ENCODE measurements at regions not wholly inside any gene's neighbourhood (a gene's known extent, or its start where the extent isn't known, plus 50 kb on each side); places are given as distances from the start of the nearest gene placed in this dataset.

DNA sequence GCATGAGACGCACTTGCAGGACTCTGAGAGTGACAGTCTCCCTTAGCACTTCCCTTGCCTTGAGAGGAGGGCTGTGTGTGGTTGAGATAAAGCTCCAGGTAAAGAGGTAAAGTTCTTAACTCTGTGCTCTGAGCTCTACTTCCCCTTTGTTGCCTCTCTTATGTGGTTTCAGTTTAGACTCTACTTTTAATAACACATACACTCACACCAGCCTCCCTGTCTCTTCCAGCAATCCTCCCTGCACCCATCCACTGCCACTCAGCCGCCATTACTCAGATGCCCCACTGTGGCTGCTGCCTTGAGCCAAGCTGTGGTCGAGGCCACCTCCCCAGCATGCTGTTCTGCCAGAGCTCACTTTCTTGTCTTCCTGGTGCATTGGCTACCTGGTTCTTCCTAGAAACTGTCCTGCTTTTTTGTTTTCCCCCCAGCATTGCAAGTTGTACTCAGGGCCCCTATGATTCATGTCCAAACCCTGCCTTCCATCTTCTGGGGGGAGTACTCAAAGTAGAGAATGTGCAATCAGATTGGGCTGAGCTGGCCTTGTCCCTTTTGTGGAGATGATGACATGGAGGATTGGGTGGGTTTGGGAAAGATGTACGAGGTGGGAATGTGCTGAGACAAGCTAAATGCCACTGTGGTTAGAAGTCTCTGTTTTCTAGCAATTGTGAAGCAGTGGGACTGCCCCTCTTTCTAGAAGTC is 115.5 kb upstream of the PARP11 start:
- DNase-seq = peak; percentile 14 to 32

DNA sequence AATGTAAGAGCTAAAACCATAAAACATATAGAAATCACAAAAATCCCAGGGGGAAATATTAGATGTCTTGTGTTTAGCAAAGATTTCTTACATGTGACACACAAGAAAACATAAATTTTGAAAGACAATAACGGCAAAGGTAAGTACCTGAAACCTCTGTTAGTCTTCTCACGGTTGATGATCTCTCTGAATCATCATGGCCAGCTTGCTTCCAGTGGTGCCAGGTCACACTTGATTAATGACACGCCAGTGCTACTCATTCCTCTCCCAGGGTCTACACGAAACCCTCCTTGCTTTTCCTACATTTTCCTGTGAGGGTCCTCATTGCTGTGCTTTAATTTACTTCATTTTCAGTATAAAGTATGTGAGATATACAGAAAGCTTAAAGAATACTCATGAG is 114.4 kb upstream of the PARP11 start:
- DNase-seq = no peak

DNA sequence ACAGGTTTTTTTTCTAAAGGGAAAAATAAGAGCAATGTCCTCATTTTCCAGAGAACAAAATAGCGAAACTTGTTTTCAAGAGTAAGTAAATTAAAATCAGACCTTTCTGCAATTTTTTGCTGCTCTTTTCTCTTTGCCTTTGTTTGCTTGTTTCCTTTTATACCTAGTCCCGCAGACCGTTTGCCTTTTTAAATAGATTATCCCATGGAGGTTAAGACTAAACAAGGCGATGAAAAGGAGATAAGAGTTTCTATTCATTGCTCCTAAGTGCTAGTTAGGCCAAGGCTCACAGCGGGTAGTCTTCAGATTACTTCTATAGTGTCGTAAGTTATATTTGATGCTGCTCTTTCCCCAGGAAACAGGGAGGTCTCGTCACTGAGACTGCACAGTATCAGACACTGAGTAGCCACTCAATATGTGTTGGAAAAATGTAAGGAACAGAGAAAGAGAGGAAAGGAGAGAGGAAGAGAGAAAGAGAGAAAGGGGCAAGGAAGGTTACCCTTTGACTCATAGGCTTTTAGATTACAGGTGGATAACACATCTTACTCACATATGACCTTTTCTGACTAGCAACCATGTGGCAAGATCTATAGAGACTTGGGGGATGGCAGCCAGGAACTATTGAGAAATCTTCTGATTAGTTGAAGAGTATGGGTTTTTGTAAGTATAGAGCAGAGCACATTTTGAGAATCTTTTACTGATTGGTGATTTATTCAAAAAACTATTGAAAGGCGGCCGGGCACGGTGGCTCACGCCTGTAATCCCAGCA is 107.5 kb upstream of the PARP11 start:
- DNase-seq = no peak

DNA sequence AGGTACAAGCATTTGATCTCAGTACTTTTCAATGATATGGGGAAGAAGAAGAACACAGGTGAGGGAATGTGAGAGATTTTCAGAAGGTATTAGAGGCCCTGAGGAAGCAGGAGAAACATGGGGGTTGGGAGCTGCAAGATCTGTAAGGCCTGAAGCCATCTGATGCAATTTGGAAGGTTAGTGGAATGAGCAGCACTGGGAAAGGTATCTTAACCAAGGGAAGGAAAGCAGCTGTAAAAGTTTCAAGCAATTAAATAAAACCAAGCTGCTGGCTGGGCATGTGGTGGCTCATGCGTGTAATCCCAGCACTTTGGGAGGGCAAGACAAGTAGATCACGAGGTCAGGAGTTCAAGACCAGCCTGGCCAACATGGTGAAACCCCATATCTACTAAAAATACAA is 104.4 kb upstream of the PARP11 start:
- DNase-seq = no peak

DNA sequence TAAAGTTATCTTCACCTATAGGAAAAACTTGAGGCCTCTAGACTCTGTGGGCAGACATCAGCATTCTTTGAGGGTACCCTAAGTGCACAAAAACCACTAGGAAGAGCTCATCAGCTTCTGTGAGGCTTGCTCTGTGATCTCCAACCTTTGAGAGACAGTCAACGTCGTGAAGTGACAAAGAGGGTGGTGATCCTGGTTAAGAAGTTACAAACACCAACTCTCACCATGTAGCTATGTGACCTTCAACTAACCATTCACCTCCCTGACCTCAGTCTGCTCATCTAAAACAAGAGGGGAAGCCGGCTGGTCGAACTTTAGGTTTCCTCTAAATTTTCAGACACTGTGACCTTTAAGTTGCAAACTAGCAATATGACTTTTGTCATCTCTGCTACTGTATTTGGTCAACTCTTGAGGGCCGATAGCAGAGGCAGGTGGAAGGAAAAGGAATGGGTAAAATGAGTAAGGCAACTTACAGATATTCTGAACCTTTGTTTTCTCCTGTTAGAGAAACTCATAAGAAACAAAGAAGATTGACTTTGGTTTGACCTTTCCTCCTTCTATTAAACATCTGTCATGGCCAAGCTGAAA is 103.2 kb upstream of the PARP11 start:
- DNase-seq = no peak

DNA sequence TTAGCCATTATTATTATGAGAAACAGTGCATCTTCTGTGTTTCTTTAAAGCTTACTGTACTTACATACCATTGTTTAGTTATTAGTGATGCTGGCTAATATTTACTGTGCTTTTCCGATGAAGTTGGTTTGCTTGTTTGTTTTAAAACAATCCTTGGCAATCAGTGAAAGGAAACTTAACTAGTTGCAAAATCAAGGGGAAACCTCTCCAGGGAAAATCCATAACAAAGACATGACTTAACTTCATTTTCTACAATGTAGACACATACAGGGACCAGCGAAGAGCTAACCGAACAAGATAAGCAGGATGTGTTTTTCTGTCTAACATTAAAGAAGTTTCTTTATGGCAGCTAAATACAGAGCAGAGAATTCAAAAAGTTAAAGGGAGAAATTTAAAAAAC is 102.5 kb upstream of the PARP11 start:
- no peak for DNase-seq

DNA sequence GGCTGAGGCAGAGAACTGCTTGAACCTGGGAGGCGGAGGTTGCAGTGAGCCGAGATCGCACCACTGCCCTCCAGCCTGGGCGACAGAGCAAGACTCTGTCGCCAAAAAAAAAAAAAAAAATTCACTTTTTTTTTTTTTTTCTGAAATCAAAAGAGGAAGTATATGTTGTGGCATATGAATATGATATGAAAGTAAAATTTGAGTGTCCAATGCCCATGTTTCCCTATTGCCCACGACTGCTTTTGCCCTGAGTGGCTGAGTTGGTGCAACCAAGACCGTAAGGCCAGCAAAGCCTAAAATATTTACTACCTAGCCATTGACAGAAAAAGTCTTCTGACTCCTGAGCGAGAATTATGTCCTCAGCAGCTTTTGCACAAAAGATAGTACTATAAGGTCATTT is 101.7 kb upstream of the PARP11 start:
- no peak for DNase-seq

DNA sequence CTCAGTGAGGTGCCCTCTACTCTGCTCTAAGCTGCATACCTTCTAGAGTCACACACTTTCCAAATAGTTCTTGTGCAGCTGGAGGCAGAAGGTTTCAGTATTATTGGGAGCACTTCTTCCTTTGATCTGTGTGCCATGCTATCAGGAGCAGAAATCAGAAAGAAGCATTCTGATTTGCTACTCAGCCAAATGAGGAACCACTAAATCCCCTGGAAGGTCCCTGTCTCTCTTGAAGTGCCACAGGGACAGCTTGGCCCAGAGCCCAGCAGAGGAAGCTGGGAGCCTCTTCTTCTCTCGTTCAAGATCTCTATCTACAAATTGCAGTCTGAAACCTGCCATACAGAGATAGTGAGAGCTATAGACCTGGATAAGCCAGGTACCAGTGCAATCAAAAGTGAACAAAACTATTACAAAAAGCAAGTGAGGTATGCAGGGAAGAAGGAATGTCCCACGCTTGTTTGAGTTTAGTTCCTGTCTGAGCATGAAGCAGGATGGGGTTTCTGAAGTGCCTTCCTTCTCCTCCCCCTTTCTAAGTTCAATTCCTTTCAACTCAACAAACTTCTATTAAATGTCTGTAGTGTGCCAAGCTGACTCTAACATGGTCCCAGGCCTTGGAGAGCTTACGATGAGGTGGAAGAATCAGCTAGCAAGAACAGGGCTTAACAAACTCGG is 100.9 kb upstream of the PARP11 start:
- peak; percentile 32 to 36 for DNase-seq

DNA sequence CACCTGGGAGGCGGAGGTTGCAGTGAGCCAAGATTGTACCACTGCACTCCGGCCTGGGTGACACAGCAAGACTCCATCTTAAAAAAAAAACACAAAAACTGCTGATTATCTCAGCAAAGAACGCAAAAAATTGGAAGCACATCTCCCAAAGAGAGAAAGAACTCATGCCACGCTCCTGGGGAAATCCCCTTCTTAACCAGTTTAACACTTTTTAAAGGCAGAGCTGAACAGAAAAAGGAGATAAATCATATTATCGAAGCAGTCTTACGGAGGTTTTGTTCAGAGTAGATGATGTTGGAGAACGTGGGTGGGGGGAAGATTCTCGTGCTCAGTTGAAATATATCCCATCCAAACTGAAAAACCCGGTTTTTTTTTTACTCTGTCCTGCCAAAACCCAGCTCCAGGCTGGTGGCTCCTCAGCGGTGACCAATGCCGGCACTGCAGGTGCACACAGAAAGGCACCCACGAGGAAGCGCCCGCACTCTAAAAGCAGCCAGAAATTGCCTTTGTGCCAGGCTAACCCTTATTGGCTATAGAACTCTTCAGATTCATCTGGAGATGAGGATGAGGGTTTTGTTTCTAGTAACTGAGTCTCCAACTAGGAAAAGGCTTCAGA is 100.2 kb upstream of the PARP11 start:
- no peak for DNase-seq

DNA sequence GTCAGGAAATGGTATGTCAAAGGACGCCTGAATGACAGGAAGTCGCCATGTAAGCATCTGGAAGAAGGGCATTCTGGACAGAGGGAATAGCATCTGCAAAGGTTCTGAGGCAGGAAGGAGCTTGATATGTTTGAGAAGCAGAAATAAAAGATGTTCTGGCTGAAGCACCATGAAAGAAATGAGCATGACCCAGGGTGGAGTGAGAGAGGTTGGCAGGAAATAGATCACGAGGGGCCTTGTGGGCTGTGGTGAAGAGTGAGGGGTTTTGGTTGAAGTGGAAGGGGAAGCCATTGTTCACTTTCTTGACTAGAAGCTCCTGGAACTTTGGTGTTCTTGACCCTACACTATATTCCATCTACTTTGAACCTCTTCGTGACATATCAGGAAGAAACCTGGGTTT is 99.4 kb upstream of the PARP11 start:
- no peak for DNase-seq

DNA sequence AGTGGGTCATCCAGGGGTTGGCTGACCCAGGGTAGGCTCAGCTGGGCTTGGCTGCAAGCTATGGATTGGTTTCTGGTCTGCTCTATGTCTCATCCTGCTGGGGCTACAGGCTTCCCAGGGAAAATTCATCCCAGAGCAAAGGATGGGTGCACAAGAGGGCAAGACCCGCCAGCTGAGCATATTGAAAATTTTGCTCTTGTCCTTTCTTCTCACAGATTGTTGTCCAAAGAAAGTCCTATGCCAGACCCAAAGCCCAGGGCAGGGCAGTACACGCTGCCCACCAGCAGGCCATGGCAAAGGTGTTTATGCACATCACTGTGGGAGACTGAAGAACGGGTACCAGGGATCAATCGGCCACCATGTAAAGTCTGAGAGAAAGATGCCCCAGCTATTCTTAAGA is 95.3 kb upstream of the PARP11 start:
- DNase-seq = no peak

DNA sequence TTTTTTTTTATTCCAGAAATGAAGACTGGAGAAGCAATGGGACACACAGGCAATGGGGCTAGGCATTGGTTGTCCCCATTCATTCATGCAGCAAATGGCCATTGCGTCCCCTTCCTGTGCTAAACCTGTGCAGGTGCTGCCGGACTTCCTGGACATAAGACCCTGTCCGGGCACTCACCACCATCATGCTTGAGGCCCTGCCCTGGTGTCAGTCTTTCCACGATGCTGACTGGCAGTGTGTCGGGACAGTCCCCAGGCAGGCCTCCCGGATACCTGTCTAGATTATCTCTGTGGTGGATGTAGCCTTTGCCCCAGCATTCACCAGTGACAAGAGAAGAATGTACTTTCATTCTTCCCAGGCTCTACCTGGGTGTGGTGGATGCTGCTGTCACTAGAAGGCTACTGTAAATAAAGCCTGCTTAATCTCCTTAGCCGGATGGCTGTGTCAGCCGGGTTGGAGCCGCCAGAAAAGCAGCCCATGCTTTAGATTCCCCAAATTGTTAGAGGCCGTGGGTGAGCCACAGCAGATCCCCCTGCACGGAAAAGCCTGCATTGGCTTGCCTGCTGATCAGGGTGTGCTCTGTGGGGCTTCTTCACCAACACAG is 94.5 kb upstream of the PARP11 start:
- DNase-seq = no peak

DNA sequence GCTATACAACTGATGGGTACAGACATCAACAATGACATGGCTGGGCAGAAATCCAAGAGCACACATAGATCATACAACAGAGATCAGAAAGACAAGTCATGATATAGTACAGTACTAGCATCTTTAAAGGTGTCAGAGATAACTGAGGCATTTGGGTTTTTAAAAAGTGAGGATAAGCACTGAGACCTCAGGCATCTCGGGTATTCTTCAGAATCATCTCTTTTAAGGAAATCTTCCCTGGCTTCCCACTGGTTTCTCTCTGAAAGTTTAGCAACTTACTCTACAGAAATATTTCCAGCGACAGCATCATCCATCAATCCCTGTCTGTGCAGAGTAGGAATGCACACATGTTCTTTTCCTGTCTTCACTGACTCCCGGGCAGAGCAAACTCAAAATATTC is 93.2 kb upstream of the PARP11 start:
- no peak for DNase-seq

DNA sequence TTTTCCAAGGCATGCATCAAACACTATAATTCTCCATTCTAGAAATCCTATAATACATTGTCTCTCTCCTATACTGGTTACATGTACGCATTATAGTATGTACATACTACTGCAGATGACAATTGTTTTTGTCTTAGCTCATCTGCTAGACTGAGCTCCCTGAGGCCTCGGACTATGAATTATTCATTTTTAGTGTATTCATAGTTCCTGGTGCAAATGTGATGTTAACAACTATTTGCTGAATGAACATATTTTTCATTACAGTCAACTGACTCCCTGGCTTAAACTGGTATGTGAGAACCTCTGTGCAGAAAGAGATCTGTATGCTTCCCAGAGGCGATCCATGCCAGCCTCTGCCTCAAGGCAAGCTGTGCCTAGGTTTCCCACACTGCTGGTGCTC is 91.8 kb upstream of the PARP11 start:
- DNase-seq = no peak

DNA sequence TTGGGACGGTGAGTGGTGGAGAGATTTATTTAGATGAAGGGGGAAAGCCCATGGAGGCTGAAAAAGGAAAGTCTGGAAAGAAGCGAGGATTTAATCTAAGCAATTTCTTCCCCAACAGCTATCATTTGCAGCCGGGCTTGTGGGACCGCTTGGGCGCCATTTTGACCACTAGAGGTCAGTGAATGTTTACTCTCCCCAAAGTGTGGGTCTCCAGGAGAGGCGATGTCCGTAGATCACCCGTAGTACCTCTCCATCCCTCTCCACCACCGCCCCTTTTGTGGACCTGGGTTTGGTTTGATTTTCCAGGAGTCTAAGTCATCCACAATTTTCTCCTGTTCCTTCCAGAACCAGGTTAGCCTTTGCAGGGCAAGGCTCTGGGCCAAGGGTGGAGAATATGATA is 91.2 kb upstream of the PARP11 start:
- DNase-seq = no peak

DNA sequence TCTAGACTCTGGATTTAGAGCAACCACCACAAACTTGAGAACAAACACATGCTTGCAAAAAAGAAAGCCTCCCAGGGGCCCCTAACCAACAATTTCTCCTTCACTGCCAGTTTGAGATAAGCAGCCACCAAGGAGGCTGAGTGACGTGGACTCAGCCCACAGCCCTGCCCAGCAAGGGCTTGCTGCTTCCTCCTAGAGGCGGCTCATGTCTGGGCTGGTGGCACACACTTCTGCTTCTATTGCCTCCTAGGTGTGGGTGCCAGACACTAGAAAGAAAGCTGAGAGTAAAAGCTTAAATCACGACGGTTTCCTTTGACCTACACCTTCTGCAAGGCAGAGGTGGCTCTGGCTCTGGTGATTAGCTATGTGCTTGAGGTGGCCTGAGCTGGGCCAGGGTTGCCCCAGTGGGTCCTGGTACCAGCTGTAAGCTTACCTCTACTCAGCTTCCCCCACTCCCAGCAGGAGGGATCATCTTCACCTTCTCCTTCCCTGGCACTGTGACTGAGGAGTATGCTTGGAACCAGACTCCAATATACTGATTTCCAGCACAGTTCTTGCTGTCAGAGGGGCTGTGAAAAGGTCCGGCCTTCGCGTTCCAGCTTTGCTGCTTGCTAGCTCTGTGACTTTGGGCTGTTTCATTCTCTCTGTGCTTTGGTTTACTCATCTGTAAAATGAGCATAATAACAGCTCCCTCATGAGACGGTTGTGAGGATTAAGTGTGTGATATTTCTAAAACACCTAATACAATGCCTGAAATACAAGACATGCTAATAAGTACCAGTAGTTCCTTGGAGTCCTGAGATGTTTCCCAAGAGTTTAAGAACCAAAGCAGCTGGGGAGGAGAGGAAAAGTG is 89.7 kb upstream of the PARP11 start:
- DNase-seq = peak; percentile 28 to 60

DNA sequence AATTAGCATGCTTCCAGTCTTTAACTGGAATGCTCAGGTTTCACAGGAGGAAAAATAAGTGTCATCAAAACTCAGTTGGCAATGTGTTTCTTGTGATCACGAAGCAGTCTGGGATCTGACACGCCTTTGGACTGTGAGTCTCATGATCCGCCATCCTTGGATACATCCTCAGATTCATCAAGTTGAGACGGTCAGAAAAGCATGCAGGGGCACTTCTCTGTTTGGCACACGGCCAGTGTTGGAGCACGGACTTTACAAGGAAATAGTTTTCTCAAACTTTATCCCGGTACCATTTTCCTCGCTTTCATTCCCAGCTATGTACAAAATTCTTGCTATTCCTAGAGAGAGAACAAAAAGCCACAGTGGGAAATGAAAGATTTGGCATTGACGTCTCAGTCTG is 88.4 kb upstream of the PARP11 start:
- no peak for DNase-seq

DNA sequence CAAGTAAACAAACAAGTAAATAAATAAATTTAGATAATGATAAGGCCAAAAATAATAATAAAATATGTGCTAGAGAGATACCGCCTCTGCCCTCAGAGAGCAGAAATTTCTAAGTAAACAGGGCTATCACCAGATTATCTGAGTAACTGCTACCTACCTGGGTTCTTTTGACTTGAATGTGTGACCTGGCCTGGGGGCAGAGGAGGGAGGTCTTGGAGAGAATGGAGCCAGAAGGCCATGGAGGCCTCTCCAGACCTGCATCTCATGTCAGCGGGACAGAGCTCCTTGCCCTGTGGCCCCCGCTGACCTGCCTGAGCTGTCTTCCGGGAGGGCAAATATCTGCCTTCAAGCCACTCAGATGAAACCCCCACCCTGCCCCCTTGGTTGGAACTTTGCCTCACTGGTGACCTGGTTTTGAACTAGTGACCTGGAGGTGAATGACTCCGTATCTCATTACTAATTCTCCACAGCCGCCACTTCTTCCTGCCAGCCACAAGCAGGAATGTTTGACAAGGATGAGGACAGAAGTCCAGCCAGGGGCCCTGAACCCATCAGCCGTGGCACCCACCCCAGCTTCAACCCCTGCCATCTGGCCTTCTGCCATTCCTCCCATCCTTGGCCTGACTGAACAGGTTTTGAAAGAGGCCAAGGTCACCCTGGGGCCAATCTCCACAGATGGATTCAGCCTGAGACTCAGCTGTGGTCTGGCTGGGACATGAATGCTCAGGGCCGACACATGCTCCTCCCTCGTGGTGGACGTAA is 86.8 kb upstream of the PARP11 start:
- DNase-seq = no peak

DNA sequence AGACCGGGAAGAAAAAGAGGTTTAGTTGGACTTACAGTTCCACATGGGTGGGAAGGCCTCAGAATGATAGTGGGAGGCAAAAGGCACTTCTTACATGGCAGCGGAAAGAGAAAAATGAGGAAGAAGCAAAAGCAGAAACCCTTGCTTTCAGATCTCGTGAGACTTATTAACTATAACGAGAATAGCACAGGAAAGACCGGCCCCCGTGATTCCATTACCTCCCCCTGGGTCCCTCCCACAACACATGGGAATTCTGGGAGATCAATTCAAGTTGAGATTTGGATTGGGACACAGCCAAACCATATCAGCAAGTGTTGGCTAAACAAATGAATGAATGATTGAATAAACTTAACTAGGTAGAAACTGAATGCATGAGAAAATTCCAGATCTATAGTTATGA is 85.3 kb upstream of the PARP11 start:
- no peak for DNase-seq

DNA sequence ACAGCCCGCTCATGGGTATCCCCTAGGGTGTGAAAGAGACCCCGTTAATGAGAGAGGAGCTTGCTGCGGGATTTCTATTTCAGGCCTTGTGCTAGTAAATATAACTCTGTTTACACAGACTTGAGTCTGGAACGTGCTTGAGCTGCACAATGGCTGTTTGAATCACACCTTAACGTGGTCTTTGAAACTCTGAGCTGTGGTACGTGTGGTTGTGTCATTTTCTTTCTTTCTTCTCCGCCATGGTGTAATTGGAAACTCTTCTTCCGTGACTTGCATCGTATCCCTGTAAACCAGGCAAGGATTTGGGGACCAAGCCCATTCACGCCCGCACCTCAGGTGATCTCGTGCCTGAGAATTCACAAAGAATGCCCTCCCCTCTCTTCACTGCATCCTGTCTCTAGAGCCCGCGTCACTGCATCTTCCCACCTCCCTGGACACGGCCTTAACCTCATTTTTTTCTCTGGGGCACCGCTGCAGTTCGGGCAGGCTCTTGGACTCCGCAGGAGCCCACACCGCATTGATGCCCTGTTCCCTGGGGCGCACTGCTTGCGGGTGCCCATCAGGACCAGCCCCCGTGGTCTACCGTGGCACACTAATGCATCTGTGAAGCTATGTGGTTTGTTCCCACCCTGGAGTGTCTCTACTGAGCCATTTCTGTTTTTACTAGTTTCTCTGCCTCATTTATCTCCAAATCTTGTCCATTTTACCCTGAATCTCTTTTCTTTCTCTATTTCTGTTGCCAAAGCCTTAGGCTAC is 78.4 kb upstream of the PARP11 start:
- no peak for DNase-seq

Measured in Kasumi-1 (cell line).